ENCODE measurements at regions not wholly inside any gene's neighbourhood (a gene's known extent, or its start where the extent isn't known, plus 50 kb on each side); places are given as distances from the start of the nearest gene placed in this dataset.

DNA sequence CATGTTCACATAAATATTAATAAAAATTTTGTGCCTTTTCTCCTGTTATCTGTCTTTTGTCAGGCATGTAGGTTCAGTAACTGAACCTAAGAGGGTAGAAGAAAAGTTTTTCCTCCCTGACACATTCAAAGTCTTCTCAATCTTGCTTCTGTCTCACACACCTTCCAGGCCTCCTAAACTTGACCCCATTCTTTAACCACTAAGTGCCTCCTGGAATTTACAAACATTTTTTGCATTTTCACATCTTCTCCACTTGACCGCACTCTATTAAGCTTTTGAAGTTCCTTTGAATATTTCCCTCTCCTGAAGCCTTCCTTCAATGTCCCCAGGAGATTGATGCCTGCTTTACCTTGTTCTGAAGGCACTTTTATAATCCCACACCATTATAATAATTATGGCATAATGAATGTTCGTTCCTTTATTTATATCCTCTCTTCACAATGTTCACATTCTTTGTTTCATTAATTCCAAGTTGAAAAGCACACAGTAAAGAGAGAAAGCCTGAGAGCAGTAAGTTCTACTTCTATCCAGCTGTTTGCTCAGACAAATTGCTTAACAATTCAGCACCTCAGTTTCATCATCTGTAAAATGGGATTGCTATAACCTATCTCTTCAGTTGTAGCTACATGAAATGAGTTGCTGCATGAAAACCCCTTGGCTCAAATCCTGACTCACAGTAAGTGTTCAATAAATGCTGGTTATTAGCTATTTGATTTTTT is 184.8 kb upstream of the KLHL29 start:
- no peak for DNase-seq

DNA sequence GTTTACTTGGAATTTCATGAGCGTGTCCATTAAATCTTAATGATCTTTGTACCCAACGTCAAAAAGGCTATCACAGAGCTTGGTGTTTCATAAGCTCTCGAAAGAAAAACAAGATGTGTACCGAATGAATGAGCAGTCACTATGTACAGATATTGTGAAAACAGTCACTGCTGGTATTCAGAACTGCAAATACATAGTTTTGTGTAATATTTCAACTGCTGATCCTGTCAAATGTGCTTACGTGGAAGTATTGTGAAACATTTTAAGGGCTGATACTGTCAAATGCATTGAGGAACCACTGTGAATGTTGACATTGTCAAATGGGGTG is 184.2 kb upstream of the KLHL29 start:
- no peak for DNase-seq

DNA sequence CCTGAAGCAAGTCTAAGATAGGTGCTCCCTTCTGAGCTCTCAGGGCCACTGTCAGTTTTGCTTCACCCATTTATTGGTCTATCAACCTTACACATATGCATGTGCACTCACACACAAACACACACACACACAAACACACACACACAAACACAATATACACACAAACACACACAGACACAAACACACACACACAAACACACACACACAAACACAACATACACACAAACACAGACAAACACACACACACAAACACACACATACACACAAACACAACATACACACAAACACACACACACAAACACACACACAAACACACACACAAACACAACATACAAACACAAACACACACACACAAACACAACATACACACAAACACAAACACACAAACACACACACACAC is 181.6 kb upstream of the KLHL29 start:
- DNase-seq, result no peak

DNA sequence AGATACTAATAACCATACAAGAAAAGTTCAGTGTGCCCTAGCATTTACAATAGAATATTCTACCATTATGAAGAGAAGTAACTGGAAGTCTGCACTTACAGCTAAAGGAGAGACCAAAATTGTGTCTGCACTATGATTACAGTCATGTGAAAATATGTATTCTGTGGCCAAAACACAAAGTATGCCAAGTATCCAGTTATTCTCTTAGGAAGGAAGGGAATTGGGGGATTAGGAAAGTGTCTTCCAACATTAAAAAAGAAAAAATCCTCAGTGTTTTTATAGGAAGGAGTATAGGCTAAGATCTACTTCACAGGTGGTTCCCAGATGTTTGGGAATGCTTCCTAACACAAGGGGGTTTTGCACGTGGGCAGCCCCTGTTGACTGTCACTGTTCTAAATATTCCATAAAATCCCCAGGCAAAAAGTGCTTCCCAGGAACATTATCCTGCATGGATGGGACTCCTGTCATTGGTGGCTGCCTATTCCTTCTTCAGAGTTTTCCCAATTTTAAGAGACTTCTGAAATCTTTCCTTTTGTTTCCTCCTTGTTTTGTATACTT is 180.2 kb upstream of the KLHL29 start:
- DNase-seq, result no peak

DNA sequence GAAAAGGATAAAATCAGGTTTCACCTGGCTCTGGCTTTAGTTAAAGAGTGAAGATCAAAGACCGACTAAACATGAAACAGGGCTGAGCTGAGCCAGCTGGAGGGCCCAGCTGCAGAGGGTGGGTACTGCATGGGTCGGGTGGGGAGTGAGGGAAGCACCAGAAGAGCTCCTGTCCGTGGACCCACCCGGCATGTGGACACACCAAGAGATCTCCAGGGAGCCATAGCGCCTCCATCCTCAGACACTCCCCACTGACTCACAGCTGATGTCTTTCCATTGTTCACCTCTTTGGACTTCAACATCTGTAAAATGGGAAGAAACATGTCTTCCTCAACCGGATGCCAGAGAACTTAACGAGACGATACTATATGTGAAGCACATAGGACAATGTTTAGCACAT is 178.3 kb upstream of the KLHL29 start:
- no peak for DNase-seq

DNA sequence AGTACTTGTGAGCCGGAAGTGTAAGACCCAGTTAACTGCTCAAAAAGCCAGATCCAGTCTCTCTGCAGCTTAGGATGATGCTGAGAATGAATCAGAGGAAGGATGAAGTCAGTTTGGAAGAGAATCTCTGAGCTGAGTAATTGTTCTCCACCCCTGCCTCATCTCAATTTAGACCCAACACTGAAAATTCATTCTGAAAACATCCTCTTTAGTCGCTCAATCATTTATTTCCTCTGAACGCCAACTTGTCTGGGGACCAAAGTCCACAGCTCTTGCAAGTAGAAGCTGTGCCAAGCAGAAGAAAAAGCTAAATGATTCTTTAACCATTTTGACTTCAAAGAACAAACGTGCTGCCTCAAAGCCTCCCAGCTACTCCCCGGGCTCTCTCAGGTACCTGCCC is 177.1 kb upstream of the KLHL29 start:
- no peak for DNase-seq

DNA sequence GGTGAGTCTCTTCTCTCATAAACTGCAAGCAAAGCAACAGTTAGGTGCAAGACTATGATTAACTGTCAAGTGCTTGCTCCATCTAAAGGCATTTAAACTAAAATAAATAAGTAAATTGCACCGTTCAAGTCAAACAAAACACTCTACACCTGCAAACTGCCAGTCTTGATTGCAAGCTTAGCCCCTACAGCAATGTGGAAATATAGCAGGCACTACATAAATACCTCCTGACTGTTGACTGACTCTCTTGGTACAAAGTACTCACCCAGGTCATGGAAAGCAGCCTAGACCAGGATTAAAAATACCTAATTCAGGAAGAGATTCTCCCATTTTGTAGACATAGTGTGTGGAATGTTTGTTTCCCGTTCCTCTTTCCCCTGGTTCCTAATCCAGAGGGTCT is 176.6 kb upstream of the KLHL29 start:
- no peak for DNase-seq

DNA sequence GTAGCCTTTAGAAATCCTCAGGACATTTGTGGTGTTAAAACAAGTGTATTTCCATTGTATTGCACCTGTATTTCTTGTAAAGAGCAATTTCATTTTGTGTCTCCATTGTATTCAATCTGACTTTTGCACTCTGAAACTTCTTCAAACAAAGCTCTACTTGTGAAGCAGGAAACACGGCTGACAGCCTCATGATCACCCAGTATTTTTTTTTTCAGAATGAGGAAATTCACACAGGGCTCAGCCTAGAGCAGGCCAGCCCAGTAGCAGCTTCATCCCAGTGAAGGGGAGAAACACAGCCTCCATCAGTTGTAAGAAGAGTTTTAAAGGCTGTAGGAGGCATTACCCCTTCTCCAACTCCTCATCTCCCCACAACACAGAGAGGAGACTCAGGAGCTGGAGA is 175.9 kb upstream of the KLHL29 start:
- DNase-seq, result no peak

DNA sequence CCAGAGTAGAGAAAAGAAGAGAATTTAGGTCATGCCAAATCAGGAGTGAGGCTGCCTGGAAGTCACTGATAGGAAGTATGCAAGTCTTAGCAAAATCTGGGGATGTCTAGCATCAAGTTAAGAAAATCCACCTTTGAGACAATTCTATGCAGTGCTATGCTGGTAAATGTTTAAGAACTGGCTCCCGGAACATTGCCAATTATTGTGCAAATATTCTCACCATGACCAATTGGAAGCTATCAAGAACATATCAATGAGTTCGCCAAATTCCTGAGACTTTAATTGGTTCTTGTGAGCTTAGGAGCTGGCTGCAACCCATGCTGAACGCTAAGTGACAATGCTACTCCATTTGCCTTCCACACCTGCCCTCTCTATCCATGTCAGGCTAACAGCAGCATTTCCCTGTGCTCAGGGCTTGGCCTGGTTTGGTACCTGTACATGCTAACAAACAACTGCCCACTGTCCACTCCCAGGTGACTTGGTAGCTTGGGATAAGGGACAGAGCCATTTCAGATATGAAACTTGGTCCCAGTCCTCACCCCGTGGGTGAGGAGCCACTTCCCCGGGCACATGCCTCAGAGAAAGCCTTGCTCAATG is 172.9 kb upstream of the KLHL29 start:
- DNase-seq, result no peak

DNA sequence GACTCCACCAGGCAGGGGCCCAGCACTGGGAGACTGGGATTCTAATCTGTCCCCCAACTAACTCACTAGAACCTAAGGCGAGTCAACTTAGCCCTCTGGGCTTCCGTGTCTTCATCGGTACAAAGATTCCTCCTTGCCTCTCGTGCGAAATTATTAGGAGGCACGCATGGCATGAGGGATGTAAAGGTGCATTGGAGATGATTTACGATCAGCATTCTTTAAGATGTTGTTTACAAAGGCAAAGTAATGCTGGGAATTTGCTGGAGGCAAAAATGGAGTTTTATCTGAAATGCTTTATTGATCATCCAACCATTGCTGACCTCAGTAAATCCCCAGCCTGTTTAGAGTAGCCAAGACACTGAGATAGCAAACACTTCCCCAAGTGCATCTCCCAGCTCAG is 171.8 kb upstream of the KLHL29 start:
- no peak for DNase-seq

DNA sequence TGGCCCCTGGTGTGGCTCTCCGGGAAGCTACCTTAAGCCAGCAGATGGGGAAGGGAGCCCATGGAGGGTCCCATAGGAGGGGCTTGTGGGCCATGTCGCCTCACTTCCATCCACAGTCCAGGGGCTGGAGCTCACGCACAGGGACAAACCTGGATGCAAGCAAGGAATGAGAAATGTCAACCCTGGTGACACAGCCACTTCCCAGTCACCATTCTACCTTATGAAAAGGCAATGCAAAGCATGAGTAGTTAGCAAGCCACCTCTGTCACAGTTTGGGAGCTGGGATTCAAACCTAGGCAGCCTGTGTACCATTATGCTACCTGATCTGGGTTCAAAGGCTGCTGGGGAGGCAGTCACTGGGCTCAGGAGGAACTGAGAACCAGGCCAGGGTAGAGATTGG is 170.0 kb upstream of the KLHL29 start:
- no peak for DNase-seq

DNA sequence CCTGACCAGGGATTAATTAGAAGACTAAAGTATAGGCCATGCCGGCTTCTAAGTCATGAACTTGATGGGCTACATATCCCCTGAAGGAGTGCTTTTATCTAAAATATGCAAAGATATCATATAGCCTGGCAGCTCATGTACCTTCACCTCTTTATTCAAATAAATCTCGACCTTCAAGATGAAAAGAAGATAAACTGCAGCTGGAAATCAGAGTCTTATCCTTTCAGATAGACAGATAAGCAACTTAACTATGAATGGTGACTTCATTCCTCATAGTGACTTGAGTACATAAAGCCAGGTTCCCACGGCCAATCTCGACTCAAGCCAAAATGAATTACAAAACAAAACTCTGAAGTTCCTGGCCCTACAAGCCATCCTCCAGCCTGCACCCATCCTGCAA is 165.3 kb upstream of the KLHL29 start:
- DNase-seq, result no peak

DNA sequence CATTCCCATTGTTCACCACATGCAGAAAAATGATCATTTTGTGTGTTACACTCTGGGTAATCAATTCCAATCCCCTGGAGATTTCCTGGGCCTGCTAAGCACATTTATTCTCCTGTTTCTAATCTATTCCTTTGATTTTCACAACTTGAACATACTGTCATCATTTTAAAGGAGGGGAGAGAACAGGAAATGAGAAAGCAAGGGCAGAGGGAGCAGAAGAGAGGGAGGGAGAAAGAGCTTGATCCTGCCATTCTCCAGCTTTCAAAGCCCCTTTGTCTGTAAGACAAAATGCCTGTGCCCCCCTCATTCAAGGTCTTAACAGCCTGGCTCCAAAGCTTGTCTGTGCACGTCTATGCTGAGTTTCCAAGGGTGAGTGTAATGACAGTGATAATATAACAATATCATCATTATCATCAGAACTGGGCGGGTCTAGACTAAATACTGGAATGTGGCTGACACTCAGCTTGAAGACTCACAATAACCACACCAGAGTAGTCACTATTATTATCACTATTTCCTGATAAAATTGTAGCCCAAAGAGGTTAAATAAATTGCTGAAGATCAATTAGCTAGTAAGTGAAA is 164.4 kb upstream of the KLHL29 start:
- no peak for DNase-seq

DNA sequence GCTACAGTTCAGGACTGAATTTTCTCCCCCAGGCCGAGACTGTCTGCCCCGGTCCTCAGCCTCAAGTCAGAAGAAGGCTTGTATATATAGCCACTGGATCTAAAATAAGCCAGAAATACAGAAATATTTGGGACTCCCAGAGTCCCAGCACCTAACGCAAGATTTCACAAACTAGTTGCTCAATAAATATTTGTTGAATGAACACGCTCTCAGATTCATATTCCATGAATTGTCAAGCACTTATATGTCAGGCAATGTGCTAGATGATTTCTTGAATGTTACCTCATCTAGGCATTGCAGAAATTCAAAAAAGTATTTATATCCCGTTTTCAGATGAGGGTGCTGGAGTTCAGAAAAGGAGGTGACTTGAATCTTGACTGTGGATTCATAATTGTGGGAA is 163.7 kb upstream of the KLHL29 start:
- DNase-seq, result no peak

DNA sequence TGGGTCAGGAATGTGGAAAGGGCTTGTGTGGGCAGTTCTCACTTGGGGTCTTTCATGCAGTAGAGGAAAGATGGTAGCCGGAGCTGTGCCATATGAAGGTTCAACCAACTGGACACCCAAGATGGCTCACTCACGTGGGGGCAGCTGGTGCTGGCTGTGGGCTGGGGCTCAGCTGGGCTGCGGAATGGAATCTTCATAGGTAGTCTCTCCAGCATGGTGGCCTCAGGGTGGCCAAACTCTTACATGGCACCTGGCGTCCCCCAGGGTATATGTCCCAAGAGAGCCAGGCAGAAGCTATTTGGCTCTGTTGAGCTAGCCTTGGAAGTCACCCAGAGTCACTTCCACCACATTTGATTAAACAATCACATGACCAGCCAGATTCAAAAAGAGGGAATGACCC is 163.1 kb upstream of the KLHL29 start:
- no peak for DNase-seq

DNA sequence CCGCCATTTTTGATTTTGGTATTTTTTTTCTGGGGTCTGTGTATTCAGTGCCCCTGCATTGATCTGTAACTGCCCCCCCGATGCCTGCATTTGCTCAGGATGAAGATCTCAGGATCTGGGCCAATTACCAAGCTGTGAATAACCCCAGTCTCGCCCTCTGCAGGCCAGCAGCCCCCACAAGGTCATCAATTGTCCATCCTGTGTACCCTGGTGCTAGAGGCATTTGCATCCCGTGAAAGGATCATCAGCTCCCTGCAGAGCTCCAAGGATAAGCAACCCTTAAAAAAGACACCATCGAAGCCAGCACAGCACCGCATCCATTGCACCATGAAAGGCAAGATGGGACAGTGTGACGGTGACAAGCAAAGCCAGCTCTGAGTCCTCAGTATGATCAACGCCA is 154.1 kb upstream of the KLHL29 start:
- DNase-seq, result no peak

DNA sequence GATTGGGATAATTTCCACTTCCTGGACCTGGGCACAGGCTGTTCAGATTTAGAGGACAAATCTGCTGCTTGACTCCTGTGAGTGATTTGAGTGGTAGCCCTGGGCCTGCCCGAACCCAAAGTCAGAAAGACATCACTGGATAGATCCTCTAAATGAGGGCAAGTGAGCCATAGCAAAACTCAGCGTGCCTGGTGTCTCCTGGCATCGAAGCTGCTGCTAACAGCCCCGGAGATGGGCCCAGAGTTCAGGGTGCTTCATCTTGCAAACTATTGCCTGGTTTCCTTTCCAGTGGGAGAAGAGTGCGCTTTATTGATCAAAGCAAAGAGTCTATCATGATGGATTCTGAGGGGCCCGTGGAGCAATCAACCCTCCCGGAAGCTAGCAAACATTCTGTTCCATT is 153.1 kb upstream of the KLHL29 start:
- DNase-seq, result no peak

DNA sequence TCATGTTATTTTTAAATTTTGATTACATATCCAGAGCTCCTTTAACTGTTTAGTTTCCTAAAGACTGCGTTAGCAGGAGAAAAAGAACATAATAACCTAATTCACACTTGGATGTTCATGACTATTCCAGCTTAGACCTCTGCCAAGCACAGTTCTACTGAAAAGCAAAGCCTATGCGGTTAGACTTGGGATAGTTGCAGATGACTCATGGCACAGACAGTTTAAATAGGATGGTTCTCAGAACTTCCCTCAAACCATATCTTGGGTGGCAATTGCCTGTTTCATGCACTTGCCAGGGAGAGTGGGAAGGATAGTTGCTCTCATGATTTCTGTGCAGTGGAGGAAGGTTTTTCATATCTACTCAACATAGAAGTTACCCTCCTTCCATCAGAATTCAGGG is 149.7 kb upstream of the KLHL29 start:
- DNase-seq, result no peak

DNA sequence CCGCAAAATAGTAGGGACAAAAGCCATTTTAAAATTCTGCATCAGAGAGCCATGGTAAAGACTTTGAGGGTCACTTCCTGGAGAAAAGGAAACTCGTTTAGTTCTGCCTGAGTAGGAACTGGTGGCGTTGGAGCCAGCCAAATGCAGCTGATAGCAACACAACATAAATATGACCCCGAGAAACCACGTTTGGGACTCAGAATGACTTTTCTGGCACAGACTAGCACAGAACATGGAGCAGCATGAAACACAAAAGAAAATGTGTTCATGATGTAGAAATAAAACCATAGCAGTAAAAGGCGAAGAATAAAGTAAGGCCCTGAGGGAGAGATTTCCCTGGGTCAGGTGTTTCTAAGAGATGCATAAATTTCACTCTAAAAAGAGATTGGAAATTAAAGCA is 149.2 kb upstream of the KLHL29 start:
- DNase-seq, result no peak

DNA sequence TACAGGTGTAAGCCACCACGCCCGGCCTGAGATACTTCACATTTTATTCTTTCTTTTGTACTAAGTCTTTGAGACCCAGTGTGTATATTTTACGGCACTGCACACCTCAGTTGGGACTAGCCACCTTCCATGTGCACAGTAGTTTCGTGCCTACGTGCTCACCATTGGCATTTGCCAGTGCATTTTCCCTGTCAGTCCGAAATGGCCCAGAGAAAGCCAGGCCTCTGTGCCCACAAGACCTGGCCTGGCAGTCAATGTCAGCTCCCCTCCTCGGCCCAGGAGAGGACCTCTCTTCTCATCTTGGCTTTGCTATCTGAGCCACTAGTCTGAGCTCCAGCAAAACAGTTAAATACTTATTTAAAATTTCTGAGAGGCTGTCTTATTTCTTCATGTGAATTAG is 147.8 kb upstream of the KLHL29 start:
- DNase-seq, result no peak

DNA sequence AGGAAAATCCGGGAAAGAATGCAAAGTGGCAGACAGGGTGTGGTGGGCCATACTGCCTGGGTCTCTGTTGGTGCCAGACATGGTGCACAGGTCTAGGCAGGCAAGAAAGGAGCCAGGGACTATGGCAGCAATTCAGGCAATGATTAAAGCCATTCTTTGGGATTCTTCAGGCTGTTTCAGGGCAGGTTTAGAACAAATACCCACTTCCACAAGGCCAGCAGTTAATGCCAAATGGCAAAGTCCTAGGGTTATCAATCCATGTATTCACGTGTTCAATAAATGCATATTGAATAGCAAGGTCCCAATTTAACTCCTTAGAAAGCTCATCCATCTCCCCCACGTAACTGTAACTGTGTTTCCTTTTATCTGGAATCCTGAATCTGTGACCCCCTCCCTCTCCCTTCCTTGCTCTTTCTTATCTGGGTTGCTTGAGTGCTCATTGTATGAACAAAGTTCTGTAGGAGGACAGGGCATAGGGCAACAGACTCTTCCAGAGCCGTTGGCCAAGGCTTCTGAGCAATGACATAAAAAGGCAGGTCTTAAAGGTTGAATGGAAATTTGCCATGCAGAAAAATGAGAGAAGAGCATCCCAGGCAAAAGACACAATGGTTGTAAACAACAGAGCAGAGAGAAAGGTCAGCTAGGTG is 146.8 kb upstream of the KLHL29 start:
- no peak for DNase-seq

DNA sequence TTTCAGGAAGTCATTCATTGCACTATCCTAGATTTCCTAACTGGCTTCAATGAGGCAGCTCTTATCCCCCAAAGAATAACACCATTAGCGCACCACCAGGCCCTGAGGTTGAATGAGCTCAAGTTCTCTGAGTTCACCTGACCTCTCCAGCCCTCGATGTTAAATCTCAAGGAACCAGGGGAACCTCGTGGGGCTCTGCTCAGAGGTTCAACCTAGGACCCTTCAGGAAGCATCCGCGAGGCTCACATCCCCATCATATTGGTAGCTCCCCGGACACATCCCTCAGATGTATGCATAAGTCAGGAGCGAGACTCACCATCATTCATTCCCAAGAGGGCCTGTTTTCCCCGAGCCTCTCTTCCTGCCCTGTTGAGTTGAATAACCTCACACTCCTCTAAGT is 145.6 kb upstream of the KLHL29 start:
- no peak for DNase-seq

DNA sequence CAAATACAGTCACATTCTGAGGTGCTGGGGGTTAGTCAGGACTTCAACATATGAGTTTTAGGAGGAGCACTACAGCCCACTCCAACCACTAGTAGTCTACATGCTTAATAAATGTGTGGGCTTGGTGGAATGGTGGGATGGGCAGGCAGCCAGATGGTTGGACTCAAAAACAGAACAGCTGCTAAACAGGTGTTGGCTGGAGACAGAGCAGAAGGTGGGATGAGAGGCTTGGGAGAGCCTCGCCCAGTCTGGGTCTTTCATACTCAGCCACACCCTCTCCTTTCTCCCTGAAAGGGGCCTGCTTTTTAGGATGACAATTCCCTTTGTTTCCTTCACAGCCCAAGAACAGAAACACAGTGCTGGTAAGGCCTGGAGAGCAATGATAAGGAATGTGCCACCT is 143.9 kb upstream of the KLHL29 start:
- DNase-seq, result no peak

DNA sequence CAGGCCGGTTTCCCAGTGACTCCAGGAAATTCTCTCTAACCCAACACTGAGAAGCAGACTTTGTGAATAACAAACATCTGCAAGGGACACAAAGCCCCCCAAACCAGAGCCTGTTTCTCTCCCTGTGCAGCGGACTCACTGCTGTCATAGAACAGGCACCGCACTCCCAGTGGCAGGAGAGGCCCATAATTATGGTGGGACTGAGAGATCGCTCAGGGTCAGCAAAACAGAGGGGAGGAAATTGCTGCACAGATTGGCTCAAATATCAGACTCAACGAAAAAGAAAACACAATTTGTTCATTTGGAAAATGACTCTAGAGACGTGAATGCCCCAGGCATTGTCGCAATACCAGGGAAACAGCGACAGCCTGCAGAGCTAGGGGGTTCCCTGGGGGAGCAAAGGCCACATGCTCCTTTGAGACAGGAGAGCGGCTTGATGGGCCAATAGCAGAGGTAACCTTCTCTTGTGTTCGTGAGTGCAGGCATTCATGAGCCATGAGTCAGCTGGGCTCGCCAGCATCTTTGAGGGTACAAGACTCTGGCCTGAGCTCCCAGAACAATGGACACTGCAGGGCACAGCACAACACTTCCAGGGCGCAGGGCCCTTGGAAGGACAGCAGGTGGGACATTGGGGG is 143.3 kb upstream of the KLHL29 start:
- no peak for DNase-seq
